Liver (tissue), 8 donors: ENCODE measurements at regions not wholly inside any gene's neighbourhood (a gene's known extent, or its start where the extent isn't known, plus 50 kb on each side); places are given as distances from the start of the nearest gene placed in this dataset.

ENCODE experiments used
- DNase-seq: peaks from one replicate; pipeline ENCODE4 v3.0.0-alpha.2; 2017; ENCODE audit warnings: low spot score
- H3K27ac ChIP-seq, 2 donors: one replicate each; pipeline ENCODE4 v1.7.0; 2013; ENCODE audit warnings: inconsistent platforms in 2 of 2, low read length in 2 of 2, control low read depth in 1 of 2, low read depth in 1 of 2, mild to moderate bottlenecking in 1 of 2
- H3K27me3 ChIP-seq, 4 donors: one replicate each; pipeline versions ENCODE4 v1.6.1 to v1.7.0; 2013; ENCODE audit warnings: low read length in 3 of 4, inconsistent platforms in 1 of 4, mild to moderate bottlenecking in 1 of 4, moderate library complexity in 1 of 4; ENCODE audit not compliant: control insufficient read depth in 4 of 4, insufficient read depth in 4 of 4
- H3K36me3 ChIP-seq, 4 donors: one replicate each; pipeline versions ENCODE4 v1.6.1 to v1.7.0; 2013; ENCODE audit warnings: low read length in 3 of 4, mild to moderate bottlenecking in 3 of 4, low read depth in 1 of 4, moderate library complexity in 1 of 4; ENCODE audit not compliant: control insufficient read depth in 4 of 4, insufficient read depth in 3 of 4
- H3K4me1 ChIP-seq, 4 donors: one replicate each; pipeline versions ENCODE4 v1.6.1 to v1.7.0; 2013; ENCODE audit warnings: low read length in 3 of 4, mild to moderate bottlenecking in 3 of 4, moderate library complexity in 1 of 4; ENCODE audit not compliant: control insufficient read depth in 4 of 4, insufficient read depth in 4 of 4
- H3K4me3 ChIP-seq, 3 donors: one replicate each; pipeline versions ENCODE4 v1.6.1 to v1.7.0; 2013; ENCODE audit warnings: low read length in 3 of 3, control low read depth in 1 of 3, low read depth in 1 of 3, mild to moderate bottlenecking in 1 of 3
- H3K9ac ChIP-seq, 2 donors: one replicate each; pipeline ENCODE4 v1.7.0; 2013; ENCODE audit warnings: low read length in 2 of 2, mild to moderate bottlenecking in 2 of 2, moderate library complexity in 2 of 2, control low read depth in 1 of 2, low read depth in 1 of 2
- H3K9me3 ChIP-seq, 4 donors: one replicate each; pipeline versions ENCODE4 v1.6.1 to v1.7.0; 2013; ENCODE audit warnings: low read length in 3 of 4; ENCODE audit not compliant: control insufficient read depth in 4 of 4
- CTCF ChIP-seq: fragments of 150-350 bp; IDR thresholded peaks from 2 replicates; pipeline ENCODE4 v1.5.1; 2017; ENCODE audit warnings: improper control_type of control experiment, low read depth, low read length; ENCODE audit not compliant: missing input control
- EGR1 ChIP-seq, 2 donors: IDR thresholded peaks; 2 replicates each; pipeline ENCODE4 v1.6.1; 2016 to 2018; ENCODE audit warnings: antibody characterized with exemption in 2 of 2, low read depth in 2 of 2
- FOXA1 ChIP-seq: IDR thresholded peaks from 2 replicates; pipeline ENCODE4 v1.6.1; 2016; ENCODE audit warnings: antibody characterized with exemption
- GABPA ChIP-seq, 2 donors: IDR thresholded peaks in 1 of 2; conservative IDR thresholded peaks in 1 of 2; 2 replicates each; pipeline ENCODE4 v1.6.1; 2016; ENCODE audit warnings: antibody characterized with exemption in 2 of 2, mild to moderate bottlenecking in 1 of 2, moderate library complexity in 1 of 2
- HNF4A ChIP-seq, 2 donors: conservative IDR thresholded peaks; 2 replicates each; pipeline ENCODE4 v1.6.1; 2016; ENCODE audit warnings: antibody characterized with exemption in 2 of 2, mild to moderate bottlenecking in 2 of 2
- HNF4G ChIP-seq: IDR thresholded peaks from 2 replicates; pipeline ENCODE4 v1.6.1; 2016; ENCODE audit warnings: antibody characterized with exemption
- JUND ChIP-seq, 2 donors: IDR thresholded peaks; 2 replicates each; pipeline ENCODE4 v1.6.1; 2016; ENCODE audit warnings: antibody characterized with exemption in 2 of 2
- MAX ChIP-seq: IDR thresholded peaks from 2 replicates; pipeline ENCODE4 v1.6.1; 2016; ENCODE audit warnings: antibody characterized with exemption
- RAD21 ChIP-seq, 2 donors: IDR thresholded peaks; 2 replicates each; pipeline ENCODE4 v1.6.1; 2016; ENCODE audit warnings: antibody characterized with exemption in 2 of 2, mild to moderate bottlenecking in 2 of 2
- RXRA ChIP-seq, 2 donors: IDR thresholded peaks; 2 replicates each; pipeline ENCODE4 v1.6.1; 2017 to 2018; ENCODE audit warnings: antibody characterized with exemption in 2 of 2, mild to moderate bottlenecking in 1 of 2
- TAF1 ChIP-seq: conservative IDR thresholded peaks from 2 replicates; pipeline ENCODE4 v1.6.1; 2016; ENCODE audit warnings: antibody characterized with exemption, mild to moderate bottlenecking
- YY1 ChIP-seq: IDR thresholded peaks from 2 replicates; pipeline ENCODE4 v1.6.1; 2016; ENCODE audit warnings: antibody characterized with exemption, mild to moderate bottlenecking
- ZBTB33 ChIP-seq: IDR thresholded peaks from 2 replicates; pipeline ENCODE4 v1.6.1; 2016; ENCODE audit warnings: antibody characterized with exemption
- WGBS: extraction: QIAGEN DNeasy Blood & Tissue Kit; methylation state at CpG from one replicate; pipeline ENCODE4 v1.1.7; 2013; 5-methylcytosine and 5-hydroxymethylcytosine counted together
- donor health status: healthy.
- donor health status: healthy.
- donor health status: healthy.
- donor health status: healthy.
- donor health status: healthy.

- TF ChIP-seq ZBTB33, result no peak
- no peak for TF ChIP-seq HNF4A (conservative IDR thresholded peaks at IDR 0.05)
- TF ChIP-seq YY1, result no peak
- TF ChIP-seq RAD21 (IDR thresholded peaks at IDR 0.05), result no peak
These were observed 128.0 kb upstream of the CRBN start (continued) for GRCh38 chr3:3307491-3307890.

GRCh38 chr3:3305841-3306240, 126.3 kb upstream of the CRBN start:
- TF ChIP-seq RAD21 (IDR thresholded peaks at IDR 0.05), result no peak
- no peak for TF ChIP-seq ZBTB33
- no peak for TF ChIP-seq TAF1
- no peak overlapping the region for H3K4me3 ChIP-seq
- 75% methylated on average over 1 of the region's 1 CpG for WGBS
- DNase-seq, result no peak
- no peak overlapping the region for H3K27ac ChIP-seq
- no peaks in the 10 kb centered on the region for H3K36me3 ChIP-seq
- H3K9me3 ChIP-seq, result no peaks in the 10 kb centered on the region
- H3K27me3 ChIP-seq, result no peaks in the 10 kb centered on the region
- no peaks in the 10 kb centered on the region for H3K4me1 ChIP-seq
- no peak overlapping the region for H3K9ac ChIP-seq

GRCh38 chr3:3305084-3305483, 125.6 kb upstream of the CRBN start:
- TF ChIP-seq JUND (IDR thresholded peaks at IDR 0.05), result no peak
- no peaks in the 10 kb centered on the region for H3K4me1 ChIP-seq
- WGBS, result 74% methylated on average over 5 of the region's 5 CpGs

GRCh38 chr3:3303636-3304035, 124.1 kb upstream of the CRBN start:
- H3K36me3 ChIP-seq, result no peaks in the 10 kb centered on the region
- WGBS, result 66% methylated on average over 4 of the region's 4 CpGs

More at GRCh38 chr3:3305084-3305483, 125.6 kb upstream of the CRBN start:
- Histone ChIP-seq H3K9me3 (no peaks in the 10 kb centered on the region), H3K9ac (no peak overlapping the region), H3K27ac (no peak overlapping the region), H3K27me3 (no peaks in the 10 kb centered on the region), H3K36me3 (no peaks in the 10 kb centered on the region), H3K4me3 (no peak overlapping the region)
- DNase-seq, result no peak

GRCh38 chr3:3302964-3303363, 123.5 kb upstream of the CRBN start:
- no peaks in the 10 kb centered on the region for H3K36me3 ChIP-seq
- no peak overlapping the region for H3K9ac ChIP-seq
- no peak for DNase-seq
- no peaks in the 10 kb centered on the region for H3K9me3 ChIP-seq
- H3K4me1 ChIP-seq, result no peaks in the 10 kb centered on the region
- H3K27me3 ChIP-seq, result no peaks in the 10 kb centered on the region
- WGBS, result 71% methylated on average over 3 of the region's 3 CpGs
- no peak overlapping the region for H3K27ac ChIP-seq
- TF ChIP-seq EGR1 (IDR thresholded peaks at IDR 0.05; ENCODE audit: low read depth in 2 of 2) (no peak), GABPA (IDR thresholded peaks at IDR 0.05 in 1 of 2, conservative IDR thresholded peaks at IDR 0.05 in 1 of 2) (no peak), TAF1 (no peak), ZBTB33 (no peak), RXRA (IDR thresholded peaks at IDR 0.05) (no peak), FOXA1 (no peak), CTCF (no peak), RAD21 (IDR thresholded peaks at IDR 0.05) (no peak), HNF4G (no peak), MAX (no peak)
- H3K4me3 ChIP-seq, result no peak overlapping the region

More at GRCh38 chr3:3303636-3304035, 124.1 kb upstream of the CRBN start:
- Histone ChIP-seq H3K4me3 (no peak overlapping the region), H3K9me3 (no peaks in the 10 kb centered on the region), H3K27ac (no peak overlapping the region), H3K9ac (no peak overlapping the region), H3K4me1 (no peaks in the 10 kb centered on the region), H3K27me3 (no peaks in the 10 kb centered on the region)
- TF ChIP-seq EGR1 (IDR thresholded peaks at IDR 0.05; ENCODE audit: low read depth in 2 of 2), result no peak
- no peak for TF ChIP-seq RXRA (IDR thresholded peaks at IDR 0.05)
- no peak for DNase-seq
